NCI-H748 treated with DMSO at 0.1 percent for 48 hours (cell line): ENCODE measurements at regions not wholly inside any gene's neighbourhood (a gene's known extent, or its start where the extent isn't known, plus 50 kb on each side); places are given as distances from the start of the nearest gene placed in this dataset.

Experiments
- DNase-seq: peaks from one replicate; lab custom pipeline; 2025; lab: John Stamatoyannopoulos, UW

- no peak for DNase-seq
These were observed 517.3 kb downstream of the KLF12 start for GRCh38 chr13:73616861-73617260.

GRCh38 chr13:73610799-73611592, 523.2 kb downstream of the KLF12 start:
- no peak for DNase-seq

GRCh38 chr13:73608711-73609485, 525.3 kb downstream of the KLF12 start:
- peak; percentile 96 for DNase-seq

GRCh38 chr13:73608157-73608516, 526.1 kb downstream of the KLF12 start:
- peak; percentile 97 for DNase-seq

GRCh38 chr13:73607489-73608156, 526.6 kb downstream of the KLF12 start:
- DNase-seq, result peak; percentile 77

- peak; percentile 36 for DNase-seq
These were observed 530.6 kb downstream of the KLF12 start for GRCh38 chr13:73603646-73604045.

GRCh38 chr13:73602295-73602694, 531.9 kb downstream of the KLF12 start:
- DNase-seq, result no peak

GRCh38 chr13:73601708-73602107, 532.5 kb downstream of the KLF12 start:
- DNase-seq, result no peak

GRCh38 chr13:73599232-73600128, 534.7 kb downstream of the KLF12 start:
- no peak for DNase-seq

GRCh38 chr13:73598020-73598712, 536.0 kb downstream of the KLF12 start:
- no peak for DNase-seq

GRCh38 chr13:73596382-73596781, 537.6 kb downstream of the KLF5 start:
- no peak for DNase-seq

GRCh38 chr13:73593199-73593765, 534.5 kb downstream of the KLF5 start:
- DNase-seq, result no peak

GRCh38 chr13:73591861-73592260, 533.1 kb downstream of the KLF5 start:
- DNase-seq, result no peak

GRCh38 chr13:73590795-73591194, 532.0 kb downstream of the KLF5 start:
- no peak for DNase-seq

- DNase-seq, result no peak
These were observed 526.4 kb downstream of the KLF5 start for GRCh38 chr13:73585236-73585635.

GRCh38 chr13:73583331-73583730, 524.5 kb downstream of the KLF5 start:
- no peak for DNase-seq

GRCh38 chr13:73580513-73581267, 521.9 kb downstream of the KLF5 start:
- DNase-seq, result no peak

GRCh38 chr13:73579574-73580274, 520.9 kb downstream of the KLF5 start:
- DNase-seq, result no peak

- DNase-seq, result no peak
These were observed 519.6 kb downstream of the KLF5 start for GRCh38 chr13:73578251-73578875.
